Gastrocnemius medialis (tissue), 4 donors: ENCODE measurements at regions not wholly inside any gene's neighbourhood (a gene's known extent, or its start where the extent isn't known, plus 50 kb on each side); places are given as distances from the start of the nearest gene placed in this dataset.

ENCODE experiments used
- ATAC-seq, 2 donors: fragments of 150-250 bp; one replicate each; pipeline ENCODE4 v1.9.1; 2016
- DNase-seq, 2 donors: peaks; one replicate each; pipeline ENCODE4 v3.0.0-alpha.2; 2019
- H3K27ac ChIP-seq, 4 donors: fragments of 200-600 bp; sonication (generic); 1 replicate in 1 of 4; 2 replicates in 3 of 4; pipeline ENCODE4 v1.5.1; 2016 to 2018; ENCODE audit warnings: mild to moderate bottlenecking in 2 of 4, moderate library complexity in 1 of 4
- H3K27me3 ChIP-seq, 3 donors: fragments of 200-600 bp; sonication (generic) in 2 of 3; 1 replicate in 1 of 3; 2 replicates in 2 of 3; pipeline versions ENCODE4 v1.5.1 to v1.6.0; 2016 to 2019; ENCODE audit warnings: mild to moderate bottlenecking in 1 of 3, moderate library complexity in 1 of 3
- H3K36me3 ChIP-seq, 2 donors: fragments of 200-600 bp; sonication (generic) in 1 of 2; one replicate each; pipeline ENCODE4 v1.5.1; 2017 to 2018
- H3K4me1 ChIP-seq, 2 donors: fragments of 200-600 bp; sonication (generic) in 1 of 2; one replicate each; pipeline ENCODE4 v1.5.1; 2016 to 2017; ENCODE audit warnings: mild to moderate bottlenecking in 2 of 2
- H3K4me3 ChIP-seq, 4 donors: fragments of 200-600 bp; sonication (generic) in 3 of 4; 1 replicate in 1 of 4; 2 replicates in 3 of 4; pipeline ENCODE4 v1.5.1; 2016 to 2019; ENCODE audit warnings: mild to moderate bottlenecking in 2 of 4
- H3K9me3 ChIP-seq, 3 donors: fragments of 200-600 bp; sonication (generic) in 2 of 3; 1 replicate in 1 of 3; 2 replicates in 2 of 3; pipeline ENCODE4 v1.5.1; 2016 to 2019
- POLR2A ChIP-seq, 2 donors: fragments of 450-650 bp; IDR thresholded peaks; one replicate each; pipeline ENCODE4 v1.6.1; 2017; ENCODE audit warnings: antibody characterized with exemption in 2 of 2, mild to moderate bottlenecking in 2 of 2, moderate library complexity in 2 of 2
- in situ Hi-C, 4 donors: fragments of 200-750 bp; cut with MboI; loops; one replicate each; pipeline versions ENCODE4 v1.15.0 to v1.8.0; 2017; ENCODE audit warnings: low sequenced_read_pairs in 4 of 4
- intact Hi-C: fragments of 100-400 bp; cut with DNase I; formaldehyde crosslinking; loops from one replicate; pipeline ENCODE4 v1.15.1; 2023; ENCODE audit warnings: low total_unique reads
- TF ChIP-seq, protein P1 (sequence below), 5 experiments: fragments of 450-650 bp in 3 of 5; fragments of 200-600 bp in 2 of 5; sonication (generic) in 2 of 5; IDR thresholded peaks in 4 of 5; conservative IDR thresholded peaks in 1 of 5; 1 replicate in 4 of 5; 2 replicates in 1 of 5; pipeline ENCODE4 v1.5.1; 2016 to 2019; ENCODE audit warnings: antibody characterized with exemption in 5 of 5, mild to moderate bottlenecking in 3 of 5, moderate library complexity in 3 of 5

DNA sequence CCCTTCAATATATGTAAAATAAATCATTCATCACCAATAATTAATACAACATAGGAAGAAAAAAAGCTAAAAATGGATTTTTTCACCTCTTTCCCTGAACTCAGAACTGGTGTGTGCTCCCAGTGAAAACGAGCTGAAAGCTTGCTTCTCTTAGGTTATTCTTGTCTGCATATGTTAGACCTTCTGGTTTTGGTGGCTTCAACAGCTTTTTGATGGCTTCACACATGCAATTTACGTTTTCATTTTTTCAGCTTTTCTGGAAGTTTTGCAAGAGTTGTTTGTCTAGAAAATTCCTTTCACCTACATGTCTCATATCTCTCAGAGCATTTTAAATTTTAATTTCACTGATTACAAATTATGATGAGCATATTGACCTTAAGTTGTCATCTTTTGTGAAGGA, 86.9 kb upstream of the PTCHD4 start:
- no peak for TF ChIP-seq POLR2A (IDR thresholded peaks at IDR 0.05)
- TF ChIP-seq, protein P1, sequence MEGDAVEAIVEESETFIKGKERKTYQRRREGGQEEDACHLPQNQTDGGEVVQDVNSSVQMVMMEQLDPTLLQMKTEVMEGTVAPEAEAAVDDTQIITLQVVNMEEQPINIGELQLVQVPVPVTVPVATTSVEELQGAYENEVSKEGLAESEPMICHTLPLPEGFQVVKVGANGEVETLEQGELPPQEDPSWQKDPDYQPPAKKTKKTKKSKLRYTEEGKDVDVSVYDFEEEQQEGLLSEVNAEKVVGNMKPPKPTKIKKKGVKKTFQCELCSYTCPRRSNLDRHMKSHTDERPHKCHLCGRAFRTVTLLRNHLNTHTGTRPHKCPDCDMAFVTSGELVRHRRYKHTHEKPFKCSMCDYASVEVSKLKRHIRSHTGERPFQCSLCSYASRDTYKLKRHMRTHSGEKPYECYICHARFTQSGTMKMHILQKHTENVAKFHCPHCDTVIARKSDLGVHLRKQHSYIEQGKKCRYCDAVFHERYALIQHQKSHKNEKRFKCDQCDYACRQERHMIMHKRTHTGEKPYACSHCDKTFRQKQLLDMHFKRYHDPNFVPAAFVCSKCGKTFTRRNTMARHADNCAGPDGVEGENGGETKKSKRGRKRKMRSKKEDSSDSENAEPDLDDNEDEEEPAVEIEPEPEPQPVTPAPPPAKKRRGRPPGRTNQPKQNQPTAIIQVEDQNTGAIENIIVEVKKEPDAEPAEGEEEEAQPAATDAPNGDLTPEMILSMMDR (IDR thresholded peaks at IDR 0.05 in 4 of 5, conservative IDR thresholded peaks at IDR 0.05 in 1 of 5): no peak
- no peak overlapping the region for H3K4me3 ChIP-seq
- H3K36me3 ChIP-seq: no peaks in the 10 kb centered on the region
- no peaks in the 10 kb centered on the region for H3K4me1 ChIP-seq
- DNase-seq (no peak), ATAC-seq (no peak)
- intact Hi-C loops: no loop called here
- no peaks in the 10 kb centered on the region for H3K9me3 ChIP-seq
- no peaks in the 10 kb centered on the region for H3K27me3 ChIP-seq
- no peak overlapping the region for H3K27ac ChIP-seq
- in situ Hi-C loops: no loop called here

DNA sequence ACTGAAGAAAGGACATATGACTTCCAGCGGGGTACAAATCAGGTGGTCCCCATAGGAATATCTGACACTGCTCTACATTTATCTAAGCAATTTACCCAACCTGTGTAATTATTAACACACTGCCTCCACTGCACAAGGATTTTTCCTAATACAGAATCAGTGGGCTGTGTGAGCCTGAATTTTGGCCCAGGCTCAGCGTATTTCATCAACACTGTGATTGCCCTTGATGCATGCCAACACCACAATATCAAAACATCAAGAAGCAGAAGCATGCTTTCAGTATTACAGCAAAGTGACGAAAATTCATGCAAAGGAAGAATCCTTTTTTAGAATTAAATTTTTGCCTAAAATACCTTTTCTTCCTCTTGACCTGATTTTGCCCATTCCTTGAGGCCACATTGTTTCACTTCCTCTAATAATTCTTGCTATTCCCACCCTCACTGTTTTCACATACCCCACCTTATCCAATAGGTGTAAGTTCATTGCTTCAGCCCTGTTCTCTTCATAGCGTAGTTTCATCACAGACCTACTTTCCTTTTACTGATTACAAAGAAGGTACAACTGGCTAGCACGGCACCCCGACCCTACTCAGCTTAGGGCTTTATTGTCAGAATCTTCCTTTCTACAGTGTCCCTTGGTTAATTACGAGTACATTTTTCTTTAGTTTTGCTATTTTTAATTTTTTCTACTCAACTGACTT, 83.7 kb upstream of the PTCHD4 start:
- DNase-seq: no peak
- no peaks in the 10 kb centered on the region for H3K9me3 ChIP-seq

GRCh38 chr6:48188158-48188557, 77.2 kb upstream of the PTCHD4 start:
- no peak overlapping the region for H3K27ac ChIP-seq
- intact Hi-C loops: no loop called here
- no peak overlapping the region for H3K4me3 ChIP-seq
- ATAC-seq (no peak), DNase-seq (no peak)
- no peaks in the 10 kb centered on the region for H3K9me3 ChIP-seq
- TF ChIP-seq, protein P1 (IDR thresholded peaks at IDR 0.05 in 4 of 5, conservative IDR thresholded peaks at IDR 0.05 in 1 of 5): no peak
- H3K27me3 ChIP-seq: no peaks in the 10 kb centered on the region
- H3K36me3 ChIP-seq: no peaks in the 10 kb centered on the region
- in situ Hi-C loops: no loop called here
- H3K4me1 ChIP-seq: no peaks in the 10 kb centered on the region

More for the DNA sequence above, 83.7 kb upstream of the PTCHD4 start:
- Histone ChIP-seq H3K27me3 (no peaks in the 10 kb centered on the region), H3K4me1 (no peaks in the 10 kb centered on the region), H3K36me3 (no peaks in the 10 kb centered on the region), H3K27ac (no peak overlapping the region), H3K4me3 (no peak overlapping the region)
- in situ Hi-C loops (no loop called here), intact Hi-C loops (no loop called here)
- TF ChIP-seq, protein P1 (IDR thresholded peaks at IDR 0.05 in 4 of 5, conservative IDR thresholded peaks at IDR 0.05 in 1 of 5): no peak
- no peak for TF ChIP-seq POLR2A (IDR thresholded peaks at IDR 0.05)
- no peak for ATAC-seq

- no peak for ATAC-seq
- DNase-seq: no peak
- intact Hi-C loops (no loop called here), in situ Hi-C loops (no loop called here)
- Histone ChIP-seq H3K4me1 (no peaks in the 10 kb centered on the region), H3K4me3 (no peak overlapping the region), H3K9me3 (no peaks in the 10 kb centered on the region), H3K27me3 (no peaks in the 10 kb centered on the region), H3K36me3 (no peaks in the 10 kb centered on the region), H3K27ac (no peak overlapping the region)
- TF ChIP-seq, protein P1 (IDR thresholded peaks at IDR 0.05 in 4 of 5, conservative IDR thresholded peaks at IDR 0.05 in 1 of 5): no peak
- no peak for TF ChIP-seq POLR2A (IDR thresholded peaks at IDR 0.05)
These were observed 75.7 kb upstream of the PTCHD4 start for GRCh38 chr6:48186746-48187145.

- H3K9me3 ChIP-seq: no peaks in the 10 kb centered on the region
- in situ Hi-C loops (no loop called here), intact Hi-C loops (no loop called here)
- H3K27me3 ChIP-seq: no peaks in the 10 kb centered on the region
- ATAC-seq: no peak
- H3K4me1 ChIP-seq: no peaks in the 10 kb centered on the region
- no peak overlapping the region for H3K4me3 ChIP-seq
- TF ChIP-seq, protein P1 (IDR thresholded peaks at IDR 0.05 in 4 of 5, conservative IDR thresholded peaks at IDR 0.05 in 1 of 5): no peak
- TF ChIP-seq POLR2A (IDR thresholded peaks at IDR 0.05): no peak
- DNase-seq: no peak
- no peak overlapping the region for H3K27ac ChIP-seq
- H3K36me3 ChIP-seq: no peaks in the 10 kb centered on the region
These were observed 73.7 kb upstream of the PTCHD4 start for GRCh38 chr6:48184648-48185047.
